ENCODE measurements at regions not wholly inside any gene's neighbourhood (a gene's known extent, or its start where the extent isn't known, plus 50 kb on each side); places are given as distances from the start of the nearest gene placed in this dataset.
"Not testable (repeated sequence)": the region's sequence is repeated elsewhere in the genome, so short reads cannot be mapped to it uniquely, and the experiment has no call there.

GRCh38 chr20:52054123-52054522, 137.5 kb downstream of the ZFP64 start:
- in situ Hi-C loops (cut with HindIII; ENCODE audit: low sequenced_read_pairs) = no loop called here

GRCh38 chr20:52049001-52049731, 142.4 kb downstream of the ZFP64 start:
- in situ Hi-C loops (cut with HindIII; ENCODE audit: low sequenced_read_pairs) = no loop called here

- in situ Hi-C loops (cut with HindIII; ENCODE audit: low sequenced_read_pairs) = no loop called here
These were observed 143.5 kb downstream of the ZFP64 start for GRCh38 chr20:52047811-52048764.

- in situ Hi-C loops (cut with HindIII; ENCODE audit: low sequenced_read_pairs) = no loop called here
These were observed 149.6 kb downstream of the ZFP64 start for GRCh38 chr20:52041966-52042365.

GRCh38 chr20:52039790-52040189, 151.8 kb downstream of the ZFP64 start:
- in situ Hi-C loops (cut with HindIII; ENCODE audit: low sequenced_read_pairs) = no loop called here

GRCh38 chr20:52038632-52039031, 152.9 kb downstream of the ZFP64 start:
- in situ Hi-C loops (cut with HindIII; ENCODE audit: low sequenced_read_pairs) = not testable (repeated sequence)

- in situ Hi-C loops (cut with HindIII; ENCODE audit: low sequenced_read_pairs) = no loop called here
These were observed 154.2 kb downstream of the ZFP64 start for GRCh38 chr20:52037370-52037769.

- in situ Hi-C loops (cut with HindIII; ENCODE audit: low sequenced_read_pairs) = no loop called here
These were observed 155.6 kb downstream of the ZFP64 start for GRCh38 chr20:52035977-52036376.

- in situ Hi-C loops (cut with HindIII; ENCODE audit: low sequenced_read_pairs) = no loop called here
These were observed 156.1 kb downstream of the ZFP64 start for GRCh38 chr20:52035498-52035897.

- in situ Hi-C loops (cut with HindIII; ENCODE audit: low sequenced_read_pairs) = no loop called here
These were observed 157.0 kb downstream of the ZFP64 start for GRCh38 chr20:52034581-52034980.

GRCh38 chr20:52033313-52033712, 158.3 kb downstream of the ZFP64 start:
- in situ Hi-C loops (cut with HindIII; ENCODE audit: low sequenced_read_pairs) = no loop called here

- in situ Hi-C loops (cut with HindIII; ENCODE audit: low sequenced_read_pairs) = not testable (repeated sequence)
These were observed 159.3 kb downstream of the ZFP64 start for GRCh38 chr20:52032304-52032683.

- in situ Hi-C loops (cut with HindIII; ENCODE audit: low sequenced_read_pairs) = no loop called here
These were observed 159.8 kb downstream of the ZFP64 start for GRCh38 chr20:52031563-52032303.

GRCh38 chr20:52031206-52031562, 160.4 kb downstream of the ZFP64 start:
- in situ Hi-C loops (cut with HindIII; ENCODE audit: low sequenced_read_pairs) = no loop called here

GRCh38 chr20:52029129-52029528, 162.4 kb downstream of the ZFP64 start:
- in situ Hi-C loops (cut with HindIII; ENCODE audit: low sequenced_read_pairs) = not testable (repeated sequence)

GRCh38 chr20:52025938-52026337, 165.6 kb downstream of the ZFP64 start:
- in situ Hi-C loops (cut with HindIII; ENCODE audit: low sequenced_read_pairs) = no loop called here

GRCh38 chr20:52019313-52019712, 172.3 kb downstream of the ZFP64 start:
- in situ Hi-C loops (cut with HindIII; ENCODE audit: low sequenced_read_pairs) = no loop called here

- in situ Hi-C loops (cut with HindIII; ENCODE audit: low sequenced_read_pairs) = no loop called here
These were observed 173.8 kb downstream of the ZFP64 start for GRCh38 chr20:52017669-52018317.

GRCh38 chr20:52016022-52016421, 175.6 kb downstream of the ZFP64 start:
- in situ Hi-C loops (cut with HindIII; ENCODE audit: low sequenced_read_pairs) = no loop called here

GRCh38 chr20:52015155-52015554, 176.4 kb downstream of the ZFP64 start:
- in situ Hi-C loops (cut with HindIII; ENCODE audit: low sequenced_read_pairs) = no loop called here

- in situ Hi-C loops (cut with HindIII; ENCODE audit: low sequenced_read_pairs) = no loop called here
These were observed 179.5 kb downstream of the ZFP64 start for GRCh38 chr20:52012079-52012478.

Measured in DLD1 (cell line).